ENCODE measurements at regions not wholly inside any gene's neighbourhood (a gene's known extent, or its start where the extent isn't known, plus 50 kb on each side); places are given as distances from the start of the nearest gene placed in this dataset.

DNA sequence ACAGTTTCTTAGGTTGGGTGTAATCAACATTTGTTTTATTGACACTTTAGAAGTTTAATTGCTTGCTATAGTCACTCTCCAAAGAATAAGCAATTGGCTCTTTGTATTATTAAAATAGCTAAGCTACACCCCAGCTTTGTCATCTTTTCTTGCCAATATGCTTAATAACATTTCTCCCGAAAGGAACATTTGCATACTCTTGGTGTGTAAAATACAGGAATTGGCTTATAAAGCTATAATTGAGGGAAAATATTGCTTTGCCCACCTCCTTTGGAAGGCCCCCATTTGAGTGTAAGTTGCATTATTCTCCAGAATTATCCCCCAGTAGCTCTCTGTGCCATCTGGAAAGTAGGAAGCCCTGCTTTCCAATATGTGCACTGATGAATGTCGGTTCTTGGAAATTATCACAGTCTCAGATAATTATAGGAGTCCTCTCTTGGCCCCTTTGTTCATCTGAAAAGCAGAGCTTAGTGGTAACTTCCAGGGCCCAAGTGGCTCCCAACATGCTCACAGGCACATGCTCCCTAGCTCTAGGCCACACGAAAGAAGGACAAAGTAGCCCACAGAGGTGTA is 92.4 kb upstream of the B3GAT2 start:
- peaks cover 14% of the 10 kb centered on the region for H3K4me1 Mint-ChIP-seq
- Histone ChIP-seq H3K9ac (ENCODE audit: insufficient read depth, low read length, poor library complexity, severe bottlenecking) (no peak overlapping the region), H3K36me3 (replicated peaks in 1 of 2; ENCODE audit: control insufficient read depth in 1 of 2, insufficient read depth in 2 of 2, low read length in 2 of 2) (no peaks in the 10 kb centered on the region), H3K79me2 (ENCODE audit: insufficient read depth, low read length) (no peaks in the 10 kb centered on the region), H3K4me1 (ENCODE audit: control insufficient read depth in 1 of 2, insufficient read depth in 2 of 2, low read length in 2 of 2) (peaks cover 1 to 9% of the 10 kb centered on the region in 2 donors), H3K27me3 (ENCODE audit: control insufficient read depth in 2 of 2, insufficient read depth in 2 of 2, low read length in 2 of 2) (no peaks in the 10 kb centered on the region), H4K20me1 (ENCODE audit: insufficient read depth, low read length) (no peaks in the 10 kb centered on the region), H3K4me3 (replicated peaks in 1 of 3; ENCODE audit: low read depth in 2 of 3, low read length in 3 of 3) (no peak overlapping the region), H3K4me2 (replicated peaks; ENCODE audit: extremely low read depth, low read length, poor library complexity, severe bottlenecking) (no peak overlapping the region), H2AFZ (ENCODE audit: insufficient read depth, low read depth, low read length, poor library complexity, severe bottlenecking) (no peak overlapping the region), H3K9me3 (replicated peaks in 1 of 2; ENCODE audit: control insufficient read depth in 1 of 2, insufficient read depth in 1 of 2, low read length in 2 of 2) (no peaks in the 10 kb centered on the region), H3K27ac (ENCODE audit: low read depth in 1 of 2, low read length in 2 of 2) (no peak overlapping the region)
- H3K4me3 Mint-ChIP-seq: no peak overlapping the region
- H3K9me3 Mint-ChIP-seq: peaks cover 0 to 3% (median 0%) of the 10 kb centered on the region in 7 donors
- TF ChIP-seq, protein P1, sequence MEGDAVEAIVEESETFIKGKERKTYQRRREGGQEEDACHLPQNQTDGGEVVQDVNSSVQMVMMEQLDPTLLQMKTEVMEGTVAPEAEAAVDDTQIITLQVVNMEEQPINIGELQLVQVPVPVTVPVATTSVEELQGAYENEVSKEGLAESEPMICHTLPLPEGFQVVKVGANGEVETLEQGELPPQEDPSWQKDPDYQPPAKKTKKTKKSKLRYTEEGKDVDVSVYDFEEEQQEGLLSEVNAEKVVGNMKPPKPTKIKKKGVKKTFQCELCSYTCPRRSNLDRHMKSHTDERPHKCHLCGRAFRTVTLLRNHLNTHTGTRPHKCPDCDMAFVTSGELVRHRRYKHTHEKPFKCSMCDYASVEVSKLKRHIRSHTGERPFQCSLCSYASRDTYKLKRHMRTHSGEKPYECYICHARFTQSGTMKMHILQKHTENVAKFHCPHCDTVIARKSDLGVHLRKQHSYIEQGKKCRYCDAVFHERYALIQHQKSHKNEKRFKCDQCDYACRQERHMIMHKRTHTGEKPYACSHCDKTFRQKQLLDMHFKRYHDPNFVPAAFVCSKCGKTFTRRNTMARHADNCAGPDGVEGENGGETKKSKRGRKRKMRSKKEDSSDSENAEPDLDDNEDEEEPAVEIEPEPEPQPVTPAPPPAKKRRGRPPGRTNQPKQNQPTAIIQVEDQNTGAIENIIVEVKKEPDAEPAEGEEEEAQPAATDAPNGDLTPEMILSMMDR (IDR thresholded peaks at IDR 0.05): no peak
- no CpG with 5 or more reads among the region's 3 CpGs for WGBS (ENCODE audit: insufficient coverage)
- DNase-seq: no peak
- peaks cover 1 to 3% (median 3%) of the 10 kb centered on the region in 3 donors for H3K27me3 Mint-ChIP-seq (ENCODE audit: low read depth in 3 of 3)
- no peaks in the 10 kb centered on the region for H3K36me3 Mint-ChIP-seq
- no peak overlapping the region for H3K27ac Mint-ChIP-seq
- intact Hi-C loops (cut with micrococcal nuclease): no loop called here

DNA sequence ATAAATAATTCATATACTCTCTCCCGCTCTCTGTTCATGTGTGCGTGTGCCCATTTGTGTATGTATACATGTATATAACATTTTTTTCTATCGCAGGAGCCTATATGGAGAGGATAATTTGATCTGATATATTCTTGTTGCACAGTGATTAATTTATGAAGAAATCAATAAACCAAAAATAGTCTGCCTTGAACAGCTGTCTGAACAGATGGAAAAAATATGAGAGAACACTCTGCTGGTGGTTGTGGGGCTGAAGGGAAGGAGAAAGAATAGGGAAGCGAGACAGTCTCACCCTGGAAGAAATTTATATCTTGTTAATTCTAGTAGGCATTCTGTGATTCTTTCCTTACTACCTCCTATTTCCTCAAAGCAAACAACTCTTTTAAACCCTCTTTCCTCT is 96.6 kb upstream of the B3GAT2 start:
- Mint-ChIP-seq H3K36me3 (no peaks in the 10 kb centered on the region), H3K4me3 (no peak overlapping the region), H3K9me3 (peaks cover 0 to 3% (median 0%) of the 10 kb centered on the region in 7 donors), H3K27me3 (ENCODE audit: low read depth in 3 of 3) (peaks cover 1 to 4% (median 2%) of the 10 kb centered on the region in 3 donors), H3K27ac (no peak overlapping the region), H3K4me1 (no peaks in the 10 kb centered on the region)
- TF ChIP-seq, protein P1 (IDR thresholded peaks at IDR 0.05): no peak
- Histone ChIP-seq H3K4me1 (ENCODE audit: control insufficient read depth in 1 of 2, insufficient read depth in 2 of 2, low read length in 2 of 2) (no peaks in the 10 kb centered on the region), H3K9me3 (replicated peaks in 1 of 2; ENCODE audit: control insufficient read depth in 1 of 2, insufficient read depth in 1 of 2, low read length in 2 of 2) (no peaks in the 10 kb centered on the region), H3K9ac (ENCODE audit: insufficient read depth, low read length, poor library complexity, severe bottlenecking) (no peak overlapping the region), H3K27me3 (ENCODE audit: control insufficient read depth in 2 of 2, insufficient read depth in 2 of 2, low read length in 2 of 2) (no peaks in the 10 kb centered on the region), H4K20me1 (ENCODE audit: insufficient read depth, low read length) (no peaks in the 10 kb centered on the region), H3K36me3 (replicated peaks in 1 of 2; ENCODE audit: control insufficient read depth in 1 of 2, insufficient read depth in 2 of 2, low read length in 2 of 2) (no peaks in the 10 kb centered on the region), H3K27ac (ENCODE audit: low read depth in 1 of 2, low read length in 2 of 2) (no peak overlapping the region), H3K4me3 (replicated peaks in 1 of 3; ENCODE audit: low read depth in 2 of 3, low read length in 3 of 3) (no peak overlapping the region), H3K79me2 (ENCODE audit: insufficient read depth, low read length) (no peaks in the 10 kb centered on the region), H3K4me2 (replicated peaks; ENCODE audit: extremely low read depth, low read length, poor library complexity, severe bottlenecking) (no peak overlapping the region), H2AFZ (ENCODE audit: insufficient read depth, low read depth, low read length, poor library complexity, severe bottlenecking) (no peak overlapping the region)
- no CpG with 5 or more reads among the region's 4 CpGs for WGBS (ENCODE audit: insufficient coverage)
- intact Hi-C loops (cut with micrococcal nuclease): no loop called here
- DNase-seq: no peak
